ENCODE measurements at regions not wholly inside any gene's neighbourhood (a gene's known extent, or its start where the extent isn't known, plus 50 kb on each side); places are given as distances from the start of the nearest gene placed in this dataset.
"Not testable (repeated sequence)": the region's sequence is repeated elsewhere in the genome, so short reads cannot be mapped to it uniquely, and the experiment has no call there.

GRCh38 chr5:36739751-36740221 lies 133.4 kb downstream of the SLC1A3 start:
- DNase-seq (ENCODE audit: low read depth in 2 of 3, low spot score in 2 of 3) = peak in 2 of 3 donors; percentile 85 to 89

- DNase-seq (ENCODE audit: low read depth in 2 of 3, low spot score in 2 of 3) = no peak
These were observed 134.0 kb downstream of the SLC1A3 start for GRCh38 chr5:36740259-36740898.

GRCh38 chr5:36741128-36741527 lies 134.7 kb downstream of the SLC1A3 start:
- DNase-seq (ENCODE audit: low read depth in 2 of 3, low spot score in 2 of 3) = no peak

- DNase-seq (ENCODE audit: low read depth in 2 of 3, low spot score in 2 of 3) = no peak
These were observed 132.4 kb upstream of the NIPBL start for GRCh38 chr5:36743891-36744772.

- peak in 2 of 3 donors; percentile 61 to 69 for DNase-seq (ENCODE audit: low read depth in 2 of 3, low spot score in 2 of 3)
These were observed 131.6 kb upstream of the NIPBL start for GRCh38 chr5:36744773-36745589.

- DNase-seq (ENCODE audit: low read depth in 2 of 3, low spot score in 2 of 3) = not testable (repeated sequence)
These were observed 128.8 kb upstream of the NIPBL start for GRCh38 chr5:36747794-36748193.

DNA sequence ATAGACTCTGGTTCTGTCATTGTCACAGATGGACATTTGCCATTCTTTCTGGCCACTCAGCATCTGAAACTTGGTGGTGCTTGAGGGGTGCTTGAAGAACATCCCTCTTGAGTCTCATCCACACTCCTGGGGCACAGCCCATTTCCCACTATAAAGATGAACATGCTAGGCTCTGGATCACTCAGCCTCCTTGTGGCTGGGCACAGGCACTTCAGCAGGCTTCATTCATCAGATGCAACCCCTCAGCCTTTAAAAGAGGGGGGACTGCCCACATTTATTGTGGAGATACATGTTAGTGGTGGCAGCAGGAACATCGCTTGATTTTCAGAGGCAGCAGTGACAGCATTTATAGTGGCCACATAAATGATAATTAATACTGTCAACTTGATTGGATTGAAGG lies 124.7 kb upstream of the NIPBL start:
- DNase-seq (ENCODE audit: low read depth in 2 of 3, low spot score in 2 of 3) = no peak

DNA sequence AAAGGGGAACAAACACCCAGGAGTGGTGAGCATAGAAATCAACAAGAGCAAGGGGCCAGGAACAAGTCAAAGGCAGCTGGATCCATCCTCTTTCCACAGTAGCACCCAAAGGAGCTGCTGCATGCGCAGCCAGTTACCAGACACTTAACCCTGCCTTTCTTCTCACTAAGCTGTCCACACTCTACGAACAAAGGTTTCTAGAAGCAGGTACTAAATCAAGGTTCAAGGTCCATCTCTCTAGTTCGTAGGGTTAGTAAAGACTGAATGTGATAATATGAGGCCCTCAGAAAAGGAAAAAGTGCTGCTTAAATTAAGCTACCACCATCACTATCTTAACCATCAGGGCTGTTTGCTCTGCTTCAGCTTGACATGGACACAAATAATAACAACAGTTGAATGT lies 121.2 kb upstream of the NIPBL start:
- no peak for DNase-seq (ENCODE audit: low read depth in 2 of 3, low spot score in 2 of 3)

- no peak for DNase-seq (ENCODE audit: low read depth in 2 of 3, low spot score in 2 of 3)
These were observed 120.6 kb upstream of the NIPBL start for GRCh38 chr5:36755920-36756488.

GRCh38 chr5:36756848-36757247 lies 119.7 kb upstream of the NIPBL start:
- no peak for DNase-seq (ENCODE audit: low read depth in 2 of 3, low spot score in 2 of 3)

GRCh38 chr5:36759117-36759516 lies 117.5 kb upstream of the NIPBL start:
- DNase-seq (ENCODE audit: low read depth in 2 of 3, low spot score in 2 of 3) = no peak

GRCh38 chr5:36763454-36763853 lies 113.1 kb upstream of the NIPBL start:
- no peak for DNase-seq (ENCODE audit: low read depth in 2 of 3, low spot score in 2 of 3)

DNA sequence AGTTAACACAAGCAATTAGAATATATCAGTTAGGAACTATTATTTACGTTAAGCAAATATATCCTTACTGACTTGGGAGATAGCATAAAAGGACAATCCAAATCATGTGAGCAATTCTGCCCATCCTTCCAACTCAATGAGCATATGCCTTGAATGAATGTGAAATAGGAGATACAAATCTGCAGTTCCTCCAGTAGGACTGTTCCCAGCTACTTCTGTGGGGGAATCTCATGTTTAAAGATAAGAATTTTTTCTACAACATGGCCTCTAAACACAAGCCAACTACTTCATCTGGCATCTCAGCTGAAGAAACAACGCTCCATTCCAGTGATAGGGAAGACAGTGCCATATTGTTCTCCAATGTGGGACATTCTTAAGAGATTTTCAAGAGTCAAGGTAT lies 110.7 kb upstream of the NIPBL start:
- DNase-seq (ENCODE audit: low read depth in 2 of 3, low spot score in 2 of 3) = no peak

GRCh38 chr5:36766981-36767380 lies 109.6 kb upstream of the NIPBL start:
- no peak for DNase-seq (ENCODE audit: low read depth in 2 of 3, low spot score in 2 of 3)

DNA sequence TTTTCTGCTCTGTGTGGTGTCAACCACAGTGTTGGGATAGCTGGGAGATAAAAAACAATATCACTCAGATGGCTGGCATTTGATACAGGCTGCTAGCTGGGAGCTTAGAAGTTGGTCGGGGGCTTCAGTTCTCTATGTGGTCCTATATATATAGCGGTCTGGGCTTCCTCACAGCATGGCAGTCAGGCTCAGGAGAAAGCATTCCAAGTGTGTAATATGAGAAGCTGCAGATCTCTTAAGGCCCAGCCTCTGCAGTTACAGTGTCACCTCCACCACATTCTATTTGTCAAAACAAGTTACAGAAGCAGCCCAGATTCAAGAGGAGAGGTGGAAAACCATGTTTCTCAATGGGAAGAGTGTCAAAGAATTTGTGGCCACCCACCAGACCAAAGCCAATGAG lies 108.1 kb upstream of the NIPBL start:
- no peak for DNase-seq (ENCODE audit: low read depth in 2 of 3, low spot score in 2 of 3)

DNA sequence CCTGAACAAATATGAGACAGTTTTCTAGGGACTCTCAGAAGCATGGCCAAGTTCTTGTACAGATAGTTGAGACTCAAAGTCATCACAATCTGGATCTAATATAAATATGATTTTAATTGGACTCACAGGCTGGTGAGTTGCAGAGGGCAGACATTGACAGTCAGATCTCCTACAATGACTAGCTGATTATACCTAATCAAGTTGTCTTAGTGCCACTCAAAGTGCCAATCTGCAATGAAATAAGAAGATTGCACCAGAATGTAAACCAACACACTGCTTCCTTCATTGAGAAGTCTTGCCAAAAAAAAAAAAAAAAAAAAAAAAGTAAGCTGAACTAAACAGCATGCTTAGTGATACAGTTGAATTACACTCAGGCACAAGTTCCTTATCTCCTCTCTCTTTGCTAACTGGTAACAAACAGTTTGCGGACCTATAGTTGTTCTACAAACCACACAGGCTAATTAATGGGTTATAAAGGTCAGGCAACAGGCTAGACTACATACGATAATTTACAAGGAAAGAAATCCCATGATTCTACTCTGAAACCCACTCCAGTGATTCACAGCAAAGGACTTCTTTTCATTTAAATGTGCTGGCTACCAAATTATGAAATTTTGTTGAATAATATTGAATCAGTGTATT lies 107.3 kb upstream of the NIPBL start:
- DNase-seq (ENCODE audit: low read depth in 2 of 3, low spot score in 2 of 3) = no peak

DNA sequence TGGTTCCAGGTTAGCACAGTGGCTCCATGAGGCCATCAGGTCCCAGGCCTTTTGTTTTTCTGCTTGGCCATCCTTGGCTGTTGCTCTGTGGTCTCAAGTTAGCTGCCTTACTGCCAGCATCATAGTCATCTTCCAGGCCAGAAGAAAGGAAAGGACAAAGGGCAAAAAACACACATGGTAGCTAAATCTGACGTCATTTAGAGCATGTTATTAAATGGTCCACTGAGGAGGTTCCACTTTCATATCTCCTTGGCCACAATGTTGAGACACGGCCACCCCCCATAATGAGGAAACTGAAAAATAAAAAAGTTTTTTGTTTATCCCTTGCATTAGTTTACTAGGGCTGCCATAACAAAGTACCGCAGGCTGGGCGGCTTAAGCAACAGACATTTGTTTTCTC lies 106.4 kb upstream of the NIPBL start:
- DNase-seq (ENCODE audit: low read depth in 2 of 3, low spot score in 2 of 3) = no peak

DNA sequence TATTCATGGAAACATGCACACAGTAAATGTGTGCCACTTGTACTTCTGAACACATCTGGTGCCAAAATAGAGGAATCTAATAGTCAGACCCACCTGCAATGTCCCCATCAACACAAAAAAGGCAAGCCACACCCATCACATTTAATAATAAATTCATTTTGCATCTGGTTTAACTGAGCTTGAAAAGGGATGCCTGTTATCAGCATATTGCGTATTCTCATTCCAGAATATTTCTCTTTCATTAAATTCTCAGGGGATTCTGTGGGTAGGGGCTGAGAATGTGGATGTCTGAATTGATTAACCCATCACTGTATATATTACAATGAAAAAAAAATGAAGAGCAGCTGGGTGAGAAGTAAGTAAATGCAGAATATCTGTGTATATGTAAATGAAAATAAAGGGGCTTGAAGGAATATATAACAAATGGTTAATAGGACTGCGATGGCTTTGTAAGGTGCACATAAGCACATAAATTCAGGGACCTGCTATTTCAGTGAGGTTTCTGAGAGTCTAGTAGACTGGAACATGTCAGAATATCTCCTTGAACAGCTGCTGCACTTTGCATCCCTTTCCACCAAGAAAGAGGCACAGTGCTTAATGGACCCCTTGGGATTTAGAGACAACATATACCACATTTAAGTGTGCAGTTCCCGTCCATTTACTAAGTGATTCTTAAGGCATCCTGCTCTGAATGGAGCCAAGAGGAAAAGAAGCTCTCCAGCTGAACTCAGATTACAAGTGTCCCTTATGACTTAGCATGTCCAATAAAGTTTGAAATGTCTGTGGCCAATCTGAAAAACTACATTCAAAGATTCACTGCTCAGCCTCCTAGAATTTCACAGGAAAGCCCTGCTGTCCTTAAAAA lies 104.1 kb upstream of the NIPBL start:
- DNase-seq (ENCODE audit: low read depth in 2 of 3, low spot score in 2 of 3) = no peak

DNA sequence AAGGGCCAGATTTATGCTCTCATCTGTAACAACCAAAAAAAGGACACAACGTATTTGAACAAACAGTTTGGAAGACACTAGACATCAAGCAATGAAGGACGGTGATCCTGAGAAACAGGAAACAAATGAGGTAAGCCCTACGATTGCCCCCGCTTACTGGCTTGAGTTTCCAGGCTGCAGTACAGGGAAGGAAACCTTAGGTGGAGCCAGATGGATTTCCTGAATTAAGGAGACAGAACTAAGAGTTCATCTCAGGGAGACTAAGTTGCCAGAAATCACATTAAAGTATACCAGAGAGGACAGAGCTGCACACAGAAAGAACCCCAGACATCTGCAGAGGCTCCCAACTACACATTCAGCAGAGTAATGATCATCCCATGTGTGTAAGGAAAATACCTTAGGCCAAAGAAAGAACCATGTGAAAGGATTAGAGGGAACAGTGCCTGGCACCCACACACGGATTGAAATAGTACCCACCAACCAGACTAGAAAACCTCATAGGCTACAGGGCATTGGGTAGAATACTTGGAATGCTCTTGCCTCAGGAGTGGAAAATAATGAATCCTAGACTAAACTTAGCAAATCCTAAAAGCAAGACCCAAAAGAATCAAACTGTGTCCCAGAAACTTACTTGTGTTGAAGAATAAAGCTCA lies 99.3 kb upstream of the NIPBL start:
- peak in 2 of 3 donors; percentile 9 to 28 for DNase-seq (ENCODE audit: low read depth in 2 of 3, low spot score in 2 of 3)
